Upper lobe of left lung (tissue), 4 donors: ENCODE measurements at regions not wholly inside any gene's neighbourhood (a gene's known extent, or its start where the extent isn't known, plus 50 kb on each side); places are given as distances from the start of the nearest gene placed in this dataset.

Experiments used
- CTCF ChIP-seq, 6 experiments: fragments of 450-650 bp in 4 of 6; fragments of 200-600 bp in 2 of 6; sonication (generic) in 2 of 6; IDR thresholded peaks; one replicate each; pipeline ENCODE4 v1.5.1; 2016 to 2019; ENCODE audit warnings: antibody characterized with exemption in 6 of 6
- EP300 ChIP-seq, 4 donors: sonication (generic); formaldehyde crosslinking; IDR thresholded peaks; one replicate each; pipeline ENCODE4 v1.5.1; 2017; ENCODE audit warnings: antibody characterized with exemption in 4 of 4, control low read depth in 2 of 4
- POLR2A ChIP-seq, 4 donors: fragments of 450-650 bp; IDR thresholded peaks; one replicate each; pipeline ENCODE4 v1.5.1; 2016 to 2017; ENCODE audit warnings: antibody characterized with exemption in 4 of 4, mild to moderate bottlenecking in 2 of 4
- POLR2AphosphoS5 ChIP-seq, 2 donors: sonication (generic); formaldehyde crosslinking; IDR thresholded peaks; one replicate each; pipeline ENCODE4 v1.5.1; 2017; ENCODE audit warnings: antibody characterized with exemption in 2 of 2

- TF ChIP-seq CTCF (IDR thresholded peaks at IDR 0.05), result no peak
- TF ChIP-seq EP300 (IDR thresholded peaks at IDR 0.05), result no peak
- no peak for TF ChIP-seq POLR2A (IDR thresholded peaks at IDR 0.05)
- no peak for TF ChIP-seq POLR2AphosphoS5 (IDR thresholded peaks at IDR 0.05)
Observed at GRCh38 chr20:7741866-7742265, 198.4 kb downstream of the HAO1 start.
